ENCODE measurements at regions not wholly inside any gene's neighbourhood (a gene's known extent, or its start where the extent isn't known, plus 50 kb on each side); places are given as distances from the start of the nearest gene placed in this dataset.

DNA sequence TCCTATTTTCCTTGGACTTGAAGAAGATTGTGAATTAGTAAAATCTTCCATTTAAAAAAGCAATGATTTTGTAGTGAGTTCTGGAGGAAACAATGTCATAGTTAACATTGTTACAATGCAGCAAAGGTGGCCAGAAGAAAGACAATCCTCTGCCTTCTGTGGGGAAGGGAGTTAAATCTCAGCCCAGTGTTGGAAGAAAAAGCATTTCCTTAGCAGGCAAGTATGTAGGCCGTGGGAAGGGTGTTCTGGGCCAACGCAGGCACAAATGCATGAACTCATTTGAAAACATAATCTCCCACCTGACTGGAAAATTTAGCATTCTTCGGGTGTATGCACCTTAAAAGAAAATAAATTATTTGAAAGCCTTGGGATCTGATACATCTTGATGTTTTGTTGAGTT, 258.6 kb downstream of the ADAMTS20 start:
- TF ChIP-seq ELF4 (CRISPR knock-in tag; IDR thresholded peaks at IDR 0.05; ENCODE audit: low read depth) (no peak), JAZF1 (CRISPR knock-in tag; IDR thresholded peaks at IDR 0.05) (no peak), NFATC4 (CRISPR knock-in tag; IDR thresholded peaks at IDR 0.05) (no peak), ZNF317 (CRISPR knock-in tag; IDR thresholded peaks at IDR 0.05; ENCODE audit: borderline replicate concordance, low read depth) (no peak), NR3C1 (CRISPR knock-in tag; conservative IDR thresholded peaks at IDR 0.05; ENCODE audit: low read depth) (no peak), SP1 (CRISPR knock-in tag; conservative IDR thresholded peaks at IDR 0.05) (no peak), FOXJ3 (CRISPR knock-in tag; IDR thresholded peaks at IDR 0.05; ENCODE audit: borderline replicate concordance) (no peak), FOXP1 (CRISPR knock-in tag; IDR thresholded peaks at IDR 0.05; ENCODE audit: borderline replicate concordance) (no peak), NFE2L1 (CRISPR knock-in tag; IDR thresholded peaks at IDR 0.05) (no peak)
- TF ChIP-seq, protein P1, sequence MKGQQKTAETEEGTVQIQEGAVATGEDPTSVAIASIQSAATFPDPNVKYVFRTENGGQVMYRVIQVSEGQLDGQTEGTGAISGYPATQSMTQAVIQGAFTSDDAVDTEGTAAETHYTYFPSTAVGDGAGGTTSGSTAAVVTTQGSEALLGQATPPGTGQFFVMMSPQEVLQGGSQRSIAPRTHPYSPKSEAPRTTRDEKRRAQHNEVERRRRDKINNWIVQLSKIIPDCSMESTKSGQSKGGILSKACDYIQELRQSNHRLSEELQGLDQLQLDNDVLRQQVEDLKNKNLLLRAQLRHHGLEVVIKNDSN (CRISPR knock-in tag; IDR thresholded peaks at IDR 0.05) = no peak
- TF ChIP-seq, protein P2, sequence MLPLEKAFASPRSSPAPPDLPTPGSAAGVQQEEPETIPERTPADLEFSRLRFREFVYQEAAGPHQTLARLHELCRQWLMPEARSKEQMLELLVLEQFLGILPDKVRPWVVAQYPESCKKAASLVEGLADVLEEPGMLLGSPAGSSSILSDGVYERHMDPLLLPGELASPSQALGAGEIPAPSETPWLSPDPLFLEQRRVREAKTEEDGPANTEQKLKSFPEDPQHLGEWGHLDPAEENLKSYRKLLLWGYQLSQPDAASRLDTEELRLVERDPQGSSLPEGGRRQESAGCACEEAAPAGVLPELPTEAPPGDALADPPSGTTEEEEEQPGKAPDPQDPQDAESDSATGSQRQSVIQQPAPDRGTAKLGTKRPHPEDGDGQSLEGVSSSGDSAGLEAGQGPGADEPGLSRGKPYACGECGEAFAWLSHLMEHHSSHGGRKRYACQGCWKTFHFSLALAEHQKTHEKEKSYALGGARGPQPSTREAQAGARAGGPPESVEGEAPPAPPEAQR (CRISPR knock-in tag; IDR thresholded peaks at IDR 0.05) = no peak
- TF ChIP-seq, protein P3, sequence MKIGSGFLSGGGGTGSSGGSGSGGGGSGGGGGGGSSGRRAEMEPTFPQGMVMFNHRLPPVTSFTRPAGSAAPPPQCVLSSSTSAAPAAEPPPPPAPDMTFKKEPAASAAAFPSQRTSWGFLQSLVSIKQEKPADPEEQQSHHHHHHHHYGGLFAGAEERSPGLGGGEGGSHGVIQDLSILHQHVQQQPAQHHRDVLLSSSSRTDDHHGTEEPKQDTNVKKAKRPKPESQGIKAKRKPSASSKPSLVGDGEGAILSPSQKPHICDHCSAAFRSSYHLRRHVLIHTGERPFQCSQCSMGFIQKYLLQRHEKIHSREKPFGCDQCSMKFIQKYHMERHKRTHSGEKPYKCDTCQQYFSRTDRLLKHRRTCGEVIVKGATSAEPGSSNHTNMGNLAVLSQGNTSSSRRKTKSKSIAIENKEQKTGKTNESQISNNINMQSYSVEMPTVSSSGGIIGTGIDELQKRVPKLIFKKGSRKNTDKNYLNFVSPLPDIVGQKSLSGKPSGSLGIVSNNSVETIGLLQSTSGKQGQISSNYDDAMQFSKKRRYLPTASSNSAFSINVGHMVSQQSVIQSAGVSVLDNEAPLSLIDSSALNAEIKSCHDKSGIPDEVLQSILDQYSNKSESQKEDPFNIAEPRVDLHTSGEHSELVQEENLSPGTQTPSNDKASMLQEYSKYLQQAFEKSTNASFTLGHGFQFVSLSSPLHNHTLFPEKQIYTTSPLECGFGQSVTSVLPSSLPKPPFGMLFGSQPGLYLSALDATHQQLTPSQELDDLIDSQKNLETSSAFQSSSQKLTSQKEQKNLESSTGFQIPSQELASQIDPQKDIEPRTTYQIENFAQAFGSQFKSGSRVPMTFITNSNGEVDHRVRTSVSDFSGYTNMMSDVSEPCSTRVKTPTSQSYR (CRISPR knock-in tag; IDR thresholded peaks at IDR 0.05) = no peak
- TF ChIP-seq, protein P4, sequence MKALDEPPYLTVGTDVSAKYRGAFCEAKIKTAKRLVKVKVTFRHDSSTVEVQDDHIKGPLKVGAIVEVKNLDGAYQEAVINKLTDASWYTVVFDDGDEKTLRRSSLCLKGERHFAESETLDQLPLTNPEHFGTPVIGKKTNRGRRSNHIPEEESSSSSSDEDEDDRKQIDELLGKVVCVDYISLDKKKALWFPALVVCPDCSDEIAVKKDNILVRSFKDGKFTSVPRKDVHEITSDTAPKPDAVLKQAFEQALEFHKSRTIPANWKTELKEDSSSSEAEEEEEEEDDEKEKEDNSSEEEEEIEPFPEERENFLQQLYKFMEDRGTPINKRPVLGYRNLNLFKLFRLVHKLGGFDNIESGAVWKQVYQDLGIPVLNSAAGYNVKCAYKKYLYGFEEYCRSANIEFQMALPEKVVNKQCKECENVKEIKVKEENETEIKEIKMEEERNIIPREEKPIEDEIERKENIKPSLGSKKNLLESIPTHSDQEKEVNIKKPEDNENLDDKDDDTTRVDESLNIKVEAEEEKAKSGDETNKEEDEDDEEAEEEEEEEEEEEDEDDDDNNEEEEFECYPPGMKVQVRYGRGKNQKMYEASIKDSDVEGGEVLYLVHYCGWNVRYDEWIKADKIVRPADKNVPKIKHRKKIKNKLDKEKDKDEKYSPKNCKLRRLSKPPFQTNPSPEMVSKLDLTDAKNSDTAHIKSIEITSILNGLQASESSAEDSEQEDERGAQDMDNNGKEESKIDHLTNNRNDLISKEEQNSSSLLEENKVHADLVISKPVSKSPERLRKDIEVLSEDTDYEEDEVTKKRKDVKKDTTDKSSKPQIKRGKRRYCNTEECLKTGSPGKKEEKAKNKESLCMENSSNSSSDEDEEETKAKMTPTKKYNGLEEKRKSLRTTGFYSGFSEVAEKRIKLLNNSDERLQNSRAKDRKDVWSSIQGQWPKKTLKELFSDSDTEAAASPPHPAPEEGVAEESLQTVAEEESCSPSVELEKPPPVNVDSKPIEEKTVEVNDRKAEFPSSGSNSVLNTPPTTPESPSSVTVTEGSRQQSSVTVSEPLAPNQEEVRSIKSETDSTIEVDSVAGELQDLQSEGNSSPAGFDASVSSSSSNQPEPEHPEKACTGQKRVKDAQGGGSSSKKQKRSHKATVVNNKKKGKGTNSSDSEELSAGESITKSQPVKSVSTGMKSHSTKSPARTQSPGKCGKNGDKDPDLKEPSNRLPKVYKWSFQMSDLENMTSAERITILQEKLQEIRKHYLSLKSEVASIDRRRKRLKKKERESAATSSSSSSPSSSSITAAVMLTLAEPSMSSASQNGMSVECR (CRISPR knock-in tag; IDR thresholded peaks at IDR 0.05; ENCODE audit: borderline replicate concordance) = no peak
- Mint-ChIP-seq H3K27ac (no peak overlapping the region), H3K4me3 (no peak overlapping the region), H3K27me3 (ENCODE audit: low read depth) (no peaks in the 10 kb centered on the region), H3K4me1 (peaks cover 18% of the 10 kb centered on the region), H3K9me3 (peaks cover 7% of the 10 kb centered on the region), H3K36me3 (no peaks in the 10 kb centered on the region)
- ChIA-PET CTCF (no interaction called here), POLR2A (no interaction called here)
- ATAC-seq = no peak
- DNase-seq (ENCODE audit: low spot score) = no peak

DNA sequence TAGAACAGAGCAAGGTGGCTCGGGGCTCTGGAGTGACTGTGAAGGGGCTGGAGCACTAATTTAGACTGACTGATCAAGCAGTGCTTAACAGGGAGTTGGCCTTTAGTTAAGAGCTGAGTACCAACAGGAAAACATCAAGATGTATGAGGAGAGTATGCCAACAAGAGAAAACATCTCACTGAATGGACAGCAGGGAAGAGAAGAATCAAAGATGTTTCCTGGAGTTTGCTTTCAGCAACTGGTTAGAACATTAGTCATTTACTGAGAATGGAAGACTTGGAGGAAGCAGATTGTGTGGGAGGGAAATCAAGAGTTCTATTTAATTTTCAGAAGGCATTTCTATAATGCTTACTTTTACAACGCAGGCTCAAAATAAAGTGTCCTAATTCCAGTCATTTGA, 259.3 kb downstream of the ADAMTS20 start:
- H3K4me3 Mint-ChIP-seq = no peak overlapping the region
- DNase-seq (ENCODE audit: low spot score) (no peak), ATAC-seq (no peak)
- H3K9me3 Mint-ChIP-seq = peaks cover 7% of the 10 kb centered on the region
- peaks cover 18% of the 10 kb centered on the region for H3K4me1 Mint-ChIP-seq
- POLR2A ChIA-PET = no interaction called here
- CTCF ChIA-PET = no interaction called here
- no peaks in the 10 kb centered on the region for H3K36me3 Mint-ChIP-seq
- H3K27ac Mint-ChIP-seq = no peak overlapping the region
- H3K27me3 Mint-ChIP-seq (ENCODE audit: low read depth) = no peaks in the 10 kb centered on the region
- TF ChIP-seq, protein P5, sequence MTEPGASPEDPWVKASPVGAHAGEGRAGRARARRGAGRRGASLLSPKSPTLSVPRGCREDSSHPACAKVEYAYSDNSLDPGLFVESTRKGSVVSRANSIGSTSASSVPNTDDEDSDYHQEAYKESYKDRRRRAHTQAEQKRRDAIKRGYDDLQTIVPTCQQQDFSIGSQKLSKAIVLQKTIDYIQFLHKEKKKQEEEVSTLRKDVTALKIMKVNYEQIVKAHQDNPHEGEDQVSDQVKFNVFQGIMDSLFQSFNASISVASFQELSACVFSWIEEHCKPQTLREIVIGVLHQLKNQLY (CRISPR knock-in tag; IDR thresholded peaks at IDR 0.05) = no peak
- TF ChIP-seq, protein P6, sequence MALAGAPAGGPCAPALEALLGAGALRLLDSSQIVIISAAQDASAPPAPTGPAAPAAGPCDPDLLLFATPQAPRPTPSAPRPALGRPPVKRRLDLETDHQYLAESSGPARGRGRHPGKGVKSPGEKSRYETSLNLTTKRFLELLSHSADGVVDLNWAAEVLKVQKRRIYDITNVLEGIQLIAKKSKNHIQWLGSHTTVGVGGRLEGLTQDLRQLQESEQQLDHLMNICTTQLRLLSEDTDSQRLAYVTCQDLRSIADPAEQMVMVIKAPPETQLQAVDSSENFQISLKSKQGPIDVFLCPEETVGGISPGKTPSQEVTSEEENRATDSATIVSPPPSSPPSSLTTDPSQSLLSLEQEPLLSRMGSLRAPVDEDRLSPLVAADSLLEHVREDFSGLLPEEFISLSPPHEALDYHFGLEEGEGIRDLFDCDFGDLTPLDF (CRISPR knock-in tag; IDR thresholded peaks at IDR 0.05) = no peak
- TF ChIP-seq, protein P7, sequence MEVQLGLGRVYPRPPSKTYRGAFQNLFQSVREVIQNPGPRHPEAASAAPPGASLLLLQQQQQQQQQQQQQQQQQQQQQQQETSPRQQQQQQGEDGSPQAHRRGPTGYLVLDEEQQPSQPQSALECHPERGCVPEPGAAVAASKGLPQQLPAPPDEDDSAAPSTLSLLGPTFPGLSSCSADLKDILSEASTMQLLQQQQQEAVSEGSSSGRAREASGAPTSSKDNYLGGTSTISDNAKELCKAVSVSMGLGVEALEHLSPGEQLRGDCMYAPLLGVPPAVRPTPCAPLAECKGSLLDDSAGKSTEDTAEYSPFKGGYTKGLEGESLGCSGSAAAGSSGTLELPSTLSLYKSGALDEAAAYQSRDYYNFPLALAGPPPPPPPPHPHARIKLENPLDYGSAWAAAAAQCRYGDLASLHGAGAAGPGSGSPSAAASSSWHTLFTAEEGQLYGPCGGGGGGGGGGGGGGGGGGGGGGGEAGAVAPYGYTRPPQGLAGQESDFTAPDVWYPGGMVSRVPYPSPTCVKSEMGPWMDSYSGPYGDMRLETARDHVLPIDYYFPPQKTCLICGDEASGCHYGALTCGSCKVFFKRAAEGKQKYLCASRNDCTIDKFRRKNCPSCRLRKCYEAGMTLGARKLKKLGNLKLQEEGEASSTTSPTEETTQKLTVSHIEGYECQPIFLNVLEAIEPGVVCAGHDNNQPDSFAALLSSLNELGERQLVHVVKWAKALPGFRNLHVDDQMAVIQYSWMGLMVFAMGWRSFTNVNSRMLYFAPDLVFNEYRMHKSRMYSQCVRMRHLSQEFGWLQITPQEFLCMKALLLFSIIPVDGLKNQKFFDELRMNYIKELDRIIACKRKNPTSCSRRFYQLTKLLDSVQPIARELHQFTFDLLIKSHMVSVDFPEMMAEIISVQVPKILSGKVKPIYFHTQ (CRISPR knock-in tag; IDR thresholded peaks at IDR 0.05) = no peak
- TF ChIP-seq ZBTB21 (CRISPR knock-in tag; IDR thresholded peaks at IDR 0.05; ENCODE audit: borderline replicate concordance) (no peak), ZNF416 (CRISPR knock-in tag; IDR thresholded peaks at IDR 0.05) (no peak), KAT7 (CRISPR knock-in tag; IDR thresholded peaks at IDR 0.05; ENCODE audit: borderline replicate concordance) (no peak)

Data from WTC11 (cell line).